Breast epithelium (tissue), 4 donors: ENCODE measurements at regions not wholly inside any gene's neighbourhood (a gene's known extent, or its start where the extent isn't known, plus 50 kb on each side); places are given as distances from the start of the nearest gene placed in this dataset.

ENCODE experiments used
- DNase-seq, 2 donors: peaks; one replicate each; pipeline ENCODE4 v3.0.0-alpha.2; 2019; ENCODE audit warnings: low spot score in 2 of 2
- H3K27ac ChIP-seq, 2 donors: fragments of 200-600 bp; sonication (generic) in 1 of 2; one replicate each; pipeline ENCODE4 v1.5.1; 2016 to 2019; ENCODE audit warnings: mild to moderate bottlenecking in 1 of 2
- H3K27me3 ChIP-seq, 2 donors: fragments of 200-600 bp; sonication (generic) in 1 of 2; one replicate each; pipeline versions ENCODE4 v1.5.1 to v1.6.0; 2017 to 2019; ENCODE audit warnings: control low read depth in 1 of 2, mild to moderate bottlenecking in 1 of 2
- H3K36me3 ChIP-seq: fragments of 200-600 bp; one replicate; pipeline ENCODE4 v1.5.1; 2019
- H3K4me1 ChIP-seq, 2 donors: fragments of 200-600 bp; sonication (generic); one replicate each; pipeline ENCODE4 v1.5.1; 2016 to 2019; ENCODE audit warnings: control low read depth in 1 of 2
- H3K4me3 ChIP-seq, 3 donors: fragments of 200-600 bp; sonication (generic); 1 replicate in 2 of 3; 2 replicates in 1 of 3; pipeline ENCODE4 v1.5.1; 2016 to 2019; ENCODE audit warnings: mild to moderate bottlenecking in 3 of 3, moderate library complexity in 2 of 3
- H3K9me3 ChIP-seq, 2 donors: fragments of 200-600 bp; sonication (generic) in 1 of 2; one replicate each; pipeline ENCODE4 v1.5.1; 2016 to 2019; ENCODE audit warnings: control low read depth in 1 of 2
- POLR2A ChIP-seq: fragments of 450-650 bp; IDR thresholded peaks from one replicate; pipeline ENCODE4 v1.6.1; 2016; ENCODE audit warnings: antibody characterized with exemption, mild to moderate bottlenecking, moderate library complexity
- POLR2AphosphoS5 ChIP-seq, 3 donors: sonication (generic); formaldehyde crosslinking; IDR thresholded peaks; one replicate each; pipeline ENCODE4 v1.6.1; 2017; ENCODE audit warnings: antibody characterized with exemption in 3 of 3
- intact Hi-C: fragments of 100-400 bp; cut with DNase I; formaldehyde crosslinking; loops from one replicate; pipeline ENCODE4 v1.15.1; 2023; ENCODE audit warnings: low total_unique reads
- TF ChIP-seq, protein P1 (sequence below), 3 donors: fragments of 450-650 bp; IDR thresholded peaks; one replicate each; pipeline ENCODE4 v1.5.1; 2016 to 2017; ENCODE audit warnings: antibody characterized with exemption in 3 of 3, mild to moderate bottlenecking in 3 of 3, moderate library complexity in 3 of 3

DNA sequence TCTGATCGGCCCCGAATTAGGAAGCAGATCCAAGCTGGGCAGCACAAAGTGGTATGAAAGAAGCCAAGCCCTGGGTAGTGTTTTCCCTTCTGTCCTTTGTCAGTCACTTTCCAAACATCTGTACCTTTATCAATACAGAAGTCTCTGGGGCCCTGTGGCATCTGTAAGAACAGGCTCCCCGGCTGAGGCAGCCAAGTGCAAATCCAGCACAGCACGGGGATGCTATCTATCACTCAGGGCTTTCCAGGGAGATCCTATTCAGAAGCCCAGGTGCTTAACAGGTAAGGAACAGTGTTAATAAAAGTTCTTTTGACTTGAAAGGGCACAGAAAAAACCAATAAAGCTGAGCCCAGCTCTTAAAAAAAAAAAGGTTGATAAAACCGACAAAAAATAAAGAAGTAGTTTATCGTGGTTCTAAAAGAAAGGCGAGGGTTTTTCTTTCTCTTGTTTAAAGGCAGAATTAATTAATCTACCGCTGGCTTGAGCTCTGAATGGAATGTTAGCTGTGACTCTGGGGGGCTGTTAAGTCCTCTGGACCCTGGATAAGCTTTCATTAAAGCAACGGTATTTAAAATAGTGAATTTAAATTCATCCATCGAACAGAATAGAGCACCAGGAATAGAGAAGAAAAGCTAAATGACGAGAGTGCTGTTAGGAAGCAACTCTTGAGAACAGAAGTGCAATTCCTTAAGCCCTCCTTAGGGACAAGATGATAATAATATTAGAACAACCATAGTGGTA is 119.1 kb upstream of the GATB start:
- Histone ChIP-seq H3K27me3 (no peaks in the 10 kb centered on the region), H3K27ac (no peak overlapping the region), H3K4me1 (no peaks in the 10 kb centered on the region), H3K4me3 (no peak overlapping the region), H3K36me3 (no peaks in the 10 kb centered on the region), H3K9me3 (no peaks in the 10 kb centered on the region)
- intact Hi-C loops, result no loop called here
- no peak for DNase-seq
- TF ChIP-seq, protein P1, sequence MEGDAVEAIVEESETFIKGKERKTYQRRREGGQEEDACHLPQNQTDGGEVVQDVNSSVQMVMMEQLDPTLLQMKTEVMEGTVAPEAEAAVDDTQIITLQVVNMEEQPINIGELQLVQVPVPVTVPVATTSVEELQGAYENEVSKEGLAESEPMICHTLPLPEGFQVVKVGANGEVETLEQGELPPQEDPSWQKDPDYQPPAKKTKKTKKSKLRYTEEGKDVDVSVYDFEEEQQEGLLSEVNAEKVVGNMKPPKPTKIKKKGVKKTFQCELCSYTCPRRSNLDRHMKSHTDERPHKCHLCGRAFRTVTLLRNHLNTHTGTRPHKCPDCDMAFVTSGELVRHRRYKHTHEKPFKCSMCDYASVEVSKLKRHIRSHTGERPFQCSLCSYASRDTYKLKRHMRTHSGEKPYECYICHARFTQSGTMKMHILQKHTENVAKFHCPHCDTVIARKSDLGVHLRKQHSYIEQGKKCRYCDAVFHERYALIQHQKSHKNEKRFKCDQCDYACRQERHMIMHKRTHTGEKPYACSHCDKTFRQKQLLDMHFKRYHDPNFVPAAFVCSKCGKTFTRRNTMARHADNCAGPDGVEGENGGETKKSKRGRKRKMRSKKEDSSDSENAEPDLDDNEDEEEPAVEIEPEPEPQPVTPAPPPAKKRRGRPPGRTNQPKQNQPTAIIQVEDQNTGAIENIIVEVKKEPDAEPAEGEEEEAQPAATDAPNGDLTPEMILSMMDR (IDR thresholded peaks at IDR 0.05), result no peak
- TF ChIP-seq POLR2AphosphoS5 (IDR thresholded peaks at IDR 0.05) (no peak), POLR2A (no peak)

DNA sequence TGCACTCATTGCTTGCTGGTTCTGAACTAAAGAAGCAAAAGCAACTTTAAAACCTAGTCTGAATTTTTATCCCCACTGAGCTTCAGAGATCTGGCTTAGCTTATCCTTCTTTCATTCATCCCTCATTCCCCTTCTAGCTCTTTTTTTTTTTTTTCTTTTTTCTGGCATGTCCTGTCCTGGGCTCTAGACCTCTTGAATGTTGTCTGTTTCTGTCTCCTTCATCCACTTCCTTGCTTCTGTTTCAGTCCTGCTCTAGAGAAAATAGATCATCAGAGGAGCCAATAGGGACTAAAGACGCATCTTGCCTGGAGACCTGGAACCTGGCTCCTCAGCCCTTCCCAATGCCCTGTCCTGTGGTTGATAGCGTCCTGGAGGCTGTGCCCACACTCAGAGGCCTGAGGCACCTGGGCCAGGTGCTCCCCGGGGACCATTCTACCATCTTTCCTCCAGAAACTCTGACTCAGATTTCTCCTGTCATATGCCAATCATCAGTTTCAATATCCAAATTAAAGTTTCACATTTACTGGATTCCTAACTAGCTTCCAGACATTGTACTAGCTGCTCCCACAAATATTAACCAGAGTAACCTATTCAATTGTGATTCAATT is 115.7 kb upstream of the GATB start:
- intact Hi-C loops, result no loop called here
- TF ChIP-seq, protein P1 (IDR thresholded peaks at IDR 0.05), result no peak
- TF ChIP-seq POLR2A, result no peak
- TF ChIP-seq POLR2AphosphoS5 (IDR thresholded peaks at IDR 0.05), result no peak
- DNase-seq, result no peak

DNA sequence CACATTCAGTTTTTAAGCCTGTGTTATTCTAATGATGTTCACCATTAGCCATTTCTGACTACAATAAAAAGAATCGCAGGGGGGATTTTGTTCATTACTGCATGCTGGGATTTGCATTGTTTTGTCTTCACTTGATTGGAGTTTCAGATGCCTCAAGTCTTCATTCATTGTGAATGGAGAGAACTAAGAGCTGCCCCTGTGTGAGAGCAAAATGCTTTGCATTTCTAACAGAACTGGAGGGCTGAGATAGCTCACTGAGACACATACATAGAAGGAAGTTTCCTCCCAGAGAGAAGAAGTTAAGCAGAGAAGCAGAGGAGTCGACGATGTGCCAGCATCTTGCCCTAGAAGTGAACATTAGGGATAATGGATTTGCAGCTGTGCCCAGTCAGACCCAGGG is 113.5 kb upstream of the GATB start:
- Histone ChIP-seq H3K4me1 (no peaks in the 10 kb centered on the region), H3K9me3 (no peaks in the 10 kb centered on the region), H3K36me3 (no peaks in the 10 kb centered on the region), H3K4me3 (no peak overlapping the region), H3K27ac (no peak overlapping the region), H3K27me3 (no peaks in the 10 kb centered on the region)
- DNase-seq, result no peak
- intact Hi-C loops, result no loop called here
- TF ChIP-seq POLR2AphosphoS5 (IDR thresholded peaks at IDR 0.05) (no peak), POLR2A (no peak)
- TF ChIP-seq, protein P1 (IDR thresholded peaks at IDR 0.05), result no peak

More for the DNA sequence above, 115.7 kb upstream of the GATB start:
- H3K27me3 ChIP-seq, result no peaks in the 10 kb centered on the region
- no peaks in the 10 kb centered on the region for H3K36me3 ChIP-seq
- no peak overlapping the region for H3K27ac ChIP-seq
- no peak overlapping the region for H3K4me3 ChIP-seq
- H3K9me3 ChIP-seq, result no peaks in the 10 kb centered on the region
- H3K4me1 ChIP-seq, result no peaks in the 10 kb centered on the region

DNA sequence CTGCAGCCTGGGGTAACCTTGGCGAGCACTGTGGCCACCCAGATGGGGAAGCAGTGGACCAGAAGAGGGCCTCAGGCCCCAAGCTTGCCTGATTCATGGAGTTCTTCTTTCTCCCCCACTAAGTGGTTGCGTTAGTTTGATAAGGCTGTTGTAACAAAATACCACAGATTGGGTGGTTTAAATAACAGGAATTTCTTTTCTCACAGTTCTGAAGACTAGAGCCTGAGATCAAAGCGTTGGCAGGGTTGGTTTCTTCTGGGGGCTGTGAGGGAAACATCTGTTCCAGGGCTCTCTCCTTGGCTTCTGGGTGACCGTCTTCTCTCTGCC is 105.7 kb upstream of the GATB start:
- Histone ChIP-seq H3K36me3 (no peaks in the 10 kb centered on the region), H3K4me3 (no peak overlapping the region), H3K27ac (no peak overlapping the region), H3K27me3 (no peaks in the 10 kb centered on the region), H3K9me3 (peaks cover 0 to 9% of the 10 kb centered on the region in 2 donors), H3K4me1 (no peaks in the 10 kb centered on the region)
- intact Hi-C loops, result no loop called here
- DNase-seq, result no peak
- TF ChIP-seq POLR2AphosphoS5 (IDR thresholded peaks at IDR 0.05) (no peak), POLR2A (no peak)
- TF ChIP-seq, protein P1 (IDR thresholded peaks at IDR 0.05), result no peak

DNA sequence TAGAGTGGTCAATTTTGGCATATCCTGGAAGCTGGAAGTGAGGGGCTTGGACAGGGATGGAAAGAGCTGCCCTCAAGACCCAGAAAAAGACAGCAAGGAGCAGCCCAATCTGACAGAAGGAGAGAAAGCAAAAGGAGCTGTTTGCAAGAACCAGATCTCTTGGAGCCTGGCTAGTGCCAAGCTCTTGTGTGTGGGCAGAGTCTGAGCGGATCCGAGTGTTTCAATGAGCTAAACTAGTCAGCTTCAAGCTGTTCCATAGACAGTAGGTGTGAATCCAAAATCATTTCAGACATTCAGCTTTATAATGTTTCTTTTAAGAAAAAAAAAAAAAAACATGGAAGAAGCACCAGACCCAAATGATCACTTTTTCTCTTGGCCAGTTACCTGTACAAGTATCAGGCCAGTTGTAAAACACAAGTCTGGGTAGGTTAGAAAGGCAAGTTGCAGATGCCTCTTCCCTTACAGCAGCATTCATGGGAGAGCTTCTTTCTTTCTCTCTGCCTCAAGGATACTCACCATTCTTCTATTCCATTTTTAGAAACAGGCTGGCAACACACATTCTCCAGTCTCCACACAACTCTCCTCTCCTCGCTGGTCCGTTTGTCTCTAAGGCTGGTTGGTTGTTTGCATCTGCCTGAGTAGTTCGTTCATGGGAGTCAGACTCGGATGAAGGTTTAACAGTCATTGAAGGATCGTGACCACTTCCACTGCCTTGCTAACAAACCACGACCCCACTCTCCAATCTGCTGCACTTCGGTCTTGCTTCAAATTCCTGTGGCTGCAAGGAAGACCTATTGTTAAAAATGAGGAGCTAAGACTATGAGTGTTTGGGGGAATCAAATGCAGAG is 105.2 kb upstream of the GATB start:
- Histone ChIP-seq H3K27ac (no peak overlapping the region), H3K9me3 (peaks cover 0 to 9% of the 10 kb centered on the region in 2 donors), H3K36me3 (no peaks in the 10 kb centered on the region), H3K27me3 (no peaks in the 10 kb centered on the region), H3K4me3 (no peak overlapping the region), H3K4me1 (no peaks in the 10 kb centered on the region)
- DNase-seq, result no peak
- TF ChIP-seq, protein P1 (IDR thresholded peaks at IDR 0.05), result no peak
- TF ChIP-seq POLR2A (no peak), POLR2AphosphoS5 (IDR thresholded peaks at IDR 0.05) (no peak)
- intact Hi-C loops, result no loop called here
